AG04449 (cell line): ENCODE measurements at regions not wholly inside any gene's neighbourhood (a gene's known extent, or its start where the extent isn't known, plus 50 kb on each side); places are given as distances from the start of the nearest gene placed in this dataset.
"Not testable (repeated sequence)": the region's sequence is repeated elsewhere in the genome, so short reads cannot be mapped to it uniquely, and the experiment has no call there.

Experiments used
- CTCF ChIA-PET: fragments of 350-600 bp; formaldehyde crosslinking; extraction: SDS; loops from one replicate; lab custom pipeline; 2021; ENCODE audit warnings: antibody characterized with exemption; lab: Yijun Ruan, JAX
- POLR2A ChIA-PET: fragments of 400-600, 350-600 bp; formaldehyde crosslinking; extraction: SDS; loops from one replicate; lab custom pipeline; 2020; ENCODE audit warnings: antibody characterized with exemption, inconsistent platforms; lab: Yijun Ruan, JAX
- DNase-seq: peaks from one replicate; pipeline ENCODE4 v3.0.0-alpha.2; 2010; ENCODE audit warnings: low read depth, low spot score
- H3K4me3 ChIP-seq: 2 replicates; pipeline ENCODE4 v1.5.1; 2011; ENCODE audit warnings: low read depth, mild to moderate bottlenecking, control low read depth, low read length
- CTCF ChIP-seq: IDR thresholded peaks from one replicate; pipeline ENCODE4 v1.5.1; 2011; ENCODE audit warnings: mild to moderate bottlenecking, moderate library complexity, low read length, control low read depth, inconsistent platforms; ENCODE audit not compliant: insufficient read depth; ENCODE audit errors: missing control alignments

- POLR2A ChIA-PET: no interaction called here
- no peak for DNase-seq
- TF ChIP-seq CTCF: no peak
- CTCF ChIA-PET: no interaction called here
- H3K4me3 ChIP-seq: no peak overlapping the region
Observed at GRCh38 chr7:159296093-159296681, 151.5 kb upstream of the VIPR2 start.

- DNase-seq, POLR2A ChIA-PET, H3K4me3 ChIP-seq, CTCF ChIA-PET: not testable (repeated sequence)
Observed at GRCh38 chr7:159286487-159286886, 141.8 kb upstream of the VIPR2 start.

GRCh38 chr7:159281573-159281972 lies 136.9 kb upstream of the VIPR2 start:
- TF ChIP-seq CTCF: no peak
- CTCF ChIA-PET: no interaction called here
- no peak overlapping the region for H3K4me3 ChIP-seq
- POLR2A ChIA-PET: no interaction called here
- no peak for DNase-seq

- POLR2A ChIA-PET: no interaction called here
- DNase-seq: no peak
- CTCF ChIA-PET: no interaction called here
- TF ChIP-seq CTCF: no peak
- H3K4me3 ChIP-seq: no peak overlapping the region
Observed at GRCh38 chr7:159280008-159280407, 135.3 kb upstream of the VIPR2 start.

- ChIA-PET CTCF (no interaction called here), POLR2A (no interaction called here)
- no peak for DNase-seq
- no peak for TF ChIP-seq CTCF
- H3K4me3 ChIP-seq: no peak overlapping the region
Observed at GRCh38 chr7:159272739-159273138, 128.1 kb upstream of the VIPR2 start.

- no peak for TF ChIP-seq CTCF
Observed at GRCh38 chr7:159271781-159272180, 127.1 kb upstream of the VIPR2 start.

GRCh38 chr7:159269745-159270144 lies 125.1 kb upstream of the VIPR2 start:
- DNase-seq: no peak
- no peak overlapping the region for H3K4me3 ChIP-seq
- POLR2A ChIA-PET: no interaction called here
- TF ChIP-seq CTCF: no peak
- CTCF ChIA-PET: no interaction called here

More at GRCh38 chr7:159271781-159272180, 127.1 kb upstream of the VIPR2 start:
- CTCF ChIA-PET: no interaction called here
- H3K4me3 ChIP-seq: no peak overlapping the region
- DNase-seq: no peak
- POLR2A ChIA-PET: no interaction called here
